OCI-LY1 (cell line): ENCODE measurements at regions not wholly inside any gene's neighbourhood (a gene's known extent, or its start where the extent isn't known, plus 50 kb on each side); places are given as distances from the start of the nearest gene placed in this dataset.
"Not testable (repeated sequence)": the region's sequence is repeated elsewhere in the genome, so short reads cannot be mapped to it uniquely, and the experiment has no call there.

Source experiments
- H2AFZ ChIP-seq: fragments of 200-600 bp; sonication (generic), shearing (Covaris generic); 2 replicates; pipeline ENCODE4 v1.6.0; 2014; ENCODE audit warnings: antibody characterized with exemption, mild to moderate bottlenecking, low read length
- H3F3A ChIP-seq: fragments of 200-600 bp; sonication (generic), shearing (Covaris generic); 2 replicates; pipeline ENCODE4 v1.6.0; 2014; ENCODE audit warnings: mild to moderate bottlenecking, antibody characterized with exemption, low read length, moderate library complexity; ENCODE audit not compliant: insufficient read depth
- H3K27ac ChIP-seq: fragments of 200-600 bp; sonication (generic); 2 replicates; pipeline ENCODE4 v1.5.1; 2014; ENCODE audit warnings: low read length, mixed run types, mild to moderate bottlenecking, low read depth; ENCODE audit not compliant: poor library complexity, severe bottlenecking
- H3K27me3 ChIP-seq: fragments of 200-600 bp; sonication (generic); 2 replicates; pipeline ENCODE4 v1.6.0; 2014; ENCODE audit warnings: antibody characterized with exemption, mild to moderate bottlenecking, low read length, moderate library complexity; ENCODE audit not compliant: insufficient read depth
- H3K36me3 ChIP-seq: fragments of 200-600 bp; sonication (generic); 2 replicates; pipeline ENCODE4 v1.6.1; 2014; ENCODE audit warnings: mild to moderate bottlenecking, antibody characterized with exemption, low read length, moderate library complexity, mixed read lengths; ENCODE audit not compliant: insufficient read depth
- H3K4me1 ChIP-seq: fragments of 200-600 bp; sonication (generic); 2 replicates; pipeline ENCODE4 v1.5.1; 2014; ENCODE audit warnings: mild to moderate bottlenecking, low read length, moderate library complexity; ENCODE audit not compliant: insufficient read depth, severe bottlenecking
- H3K4me2 ChIP-seq: fragments of 200-600 bp; sonication (generic), shearing (Covaris generic); 2 replicates; pipeline ENCODE4 v1.6.1; 2014; ENCODE audit warnings: low read length
- H3K4me3 ChIP-seq: fragments of 200-600 bp; sonication (generic); 2 replicates; pipeline ENCODE4 v1.5.1; 2014; ENCODE audit warnings: low read length, low read depth, mild to moderate bottlenecking, mixed read lengths; ENCODE audit not compliant: poor library complexity, severe bottlenecking
- H3K79me2 ChIP-seq: fragments of 200-600 bp; shearing (Covaris generic); 2 replicates; pipeline ENCODE4 v1.6.1; 2016; ENCODE audit warnings: mixed run types, low read length, mixed read lengths; ENCODE audit not compliant: insufficient read depth
- H3K9ac ChIP-seq: fragments of 200-600 bp; sonication (generic), shearing (Covaris generic); 2 replicates; pipeline ENCODE4 v1.6.1; 2014; ENCODE audit warnings: mild to moderate bottlenecking, low read length, mixed read lengths
- H3K9me2 ChIP-seq: fragments of 200-600 bp; sonication (generic), shearing (Covaris generic); 2 replicates; pipeline ENCODE4 v1.6.1; 2014; ENCODE audit warnings: low read depth, mild to moderate bottlenecking, low read length, mixed read lengths
- H3K9me3 ChIP-seq: fragments of 200-600 bp; shearing (Covaris generic); 2 replicates; pipeline ENCODE4 v1.6.1; 2014; ENCODE audit warnings: low read length, mixed read lengths
- H4K20me1 ChIP-seq: fragments of 200-600 bp; sonication (generic), shearing (Covaris generic); 2 replicates; pipeline ENCODE4 v1.6.0; 2016; ENCODE audit warnings: mild to moderate bottlenecking, low read length; ENCODE audit not compliant: insufficient read depth
- EZH2 ChIP-seq: fragments of 200-600 bp; sonication (generic), shearing (Covaris generic); IDR thresholded peaks from 2 replicates; pipeline ENCODE4 v1.8.0; 2017; ENCODE audit warnings: borderline replicate concordance, mixed run types, mild to moderate bottlenecking, antibody characterized with exemption, low read length, moderate library complexity, mixed read lengths
- TF ChIP-seq, protein P1 (sequence below): fragments of 200-600 bp; sonication (generic), shearing (Covaris generic); IDR thresholded peaks from 2 replicates; pipeline ENCODE4 v1.5.1; 2017; ENCODE audit warnings: mild to moderate bottlenecking, antibody characterized with exemption, low read length, moderate library complexity, mixed read lengths

DNA sequence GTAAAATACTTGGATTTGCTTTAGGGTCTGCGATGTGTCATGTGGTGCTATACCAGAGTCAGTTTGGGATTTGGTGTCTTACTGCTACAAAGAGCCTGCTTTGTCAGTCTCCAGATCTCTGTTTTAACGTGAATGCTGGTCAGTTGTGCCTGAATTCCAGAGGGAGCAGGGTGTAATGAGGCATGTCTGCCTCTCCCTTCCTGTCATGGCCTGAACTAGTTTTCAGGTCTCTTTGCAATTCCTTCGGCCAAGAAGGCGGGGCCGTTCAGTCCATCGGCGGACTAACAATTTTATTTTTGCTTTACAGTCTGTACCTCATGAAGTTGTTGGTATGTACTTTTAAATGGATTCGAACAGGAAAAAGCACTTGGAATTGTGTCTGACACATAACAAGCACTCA is 465.1 kb upstream of the ADARB2 start:
- no peaks in the 10 kb centered on the region for H3K79me2 ChIP-seq
- H3K4me2 ChIP-seq, result no peak overlapping the region
- H3K9ac ChIP-seq, result no peak overlapping the region
- H3K9me3 ChIP-seq, result no peaks in the 10 kb centered on the region
- no peaks in the 10 kb centered on the region for H3K4me1 ChIP-seq
- TF ChIP-seq, protein P1, sequence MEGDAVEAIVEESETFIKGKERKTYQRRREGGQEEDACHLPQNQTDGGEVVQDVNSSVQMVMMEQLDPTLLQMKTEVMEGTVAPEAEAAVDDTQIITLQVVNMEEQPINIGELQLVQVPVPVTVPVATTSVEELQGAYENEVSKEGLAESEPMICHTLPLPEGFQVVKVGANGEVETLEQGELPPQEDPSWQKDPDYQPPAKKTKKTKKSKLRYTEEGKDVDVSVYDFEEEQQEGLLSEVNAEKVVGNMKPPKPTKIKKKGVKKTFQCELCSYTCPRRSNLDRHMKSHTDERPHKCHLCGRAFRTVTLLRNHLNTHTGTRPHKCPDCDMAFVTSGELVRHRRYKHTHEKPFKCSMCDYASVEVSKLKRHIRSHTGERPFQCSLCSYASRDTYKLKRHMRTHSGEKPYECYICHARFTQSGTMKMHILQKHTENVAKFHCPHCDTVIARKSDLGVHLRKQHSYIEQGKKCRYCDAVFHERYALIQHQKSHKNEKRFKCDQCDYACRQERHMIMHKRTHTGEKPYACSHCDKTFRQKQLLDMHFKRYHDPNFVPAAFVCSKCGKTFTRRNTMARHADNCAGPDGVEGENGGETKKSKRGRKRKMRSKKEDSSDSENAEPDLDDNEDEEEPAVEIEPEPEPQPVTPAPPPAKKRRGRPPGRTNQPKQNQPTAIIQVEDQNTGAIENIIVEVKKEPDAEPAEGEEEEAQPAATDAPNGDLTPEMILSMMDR, result no peak
- TF ChIP-seq EZH2, result no peak
- H3K36me3 ChIP-seq, result no peaks in the 10 kb centered on the region
- no peak overlapping the region for H2AFZ ChIP-seq
- H3F3A ChIP-seq, result no peaks in the 10 kb centered on the region
- no peak overlapping the region for H3K27ac ChIP-seq
- no peaks in the 10 kb centered on the region for H3K9me2 ChIP-seq
- no peaks in the 10 kb centered on the region for H4K20me1 ChIP-seq
- H3K27me3 ChIP-seq, result no peaks in the 10 kb centered on the region
- H3K4me3 ChIP-seq, result no peak overlapping the region

DNA sequence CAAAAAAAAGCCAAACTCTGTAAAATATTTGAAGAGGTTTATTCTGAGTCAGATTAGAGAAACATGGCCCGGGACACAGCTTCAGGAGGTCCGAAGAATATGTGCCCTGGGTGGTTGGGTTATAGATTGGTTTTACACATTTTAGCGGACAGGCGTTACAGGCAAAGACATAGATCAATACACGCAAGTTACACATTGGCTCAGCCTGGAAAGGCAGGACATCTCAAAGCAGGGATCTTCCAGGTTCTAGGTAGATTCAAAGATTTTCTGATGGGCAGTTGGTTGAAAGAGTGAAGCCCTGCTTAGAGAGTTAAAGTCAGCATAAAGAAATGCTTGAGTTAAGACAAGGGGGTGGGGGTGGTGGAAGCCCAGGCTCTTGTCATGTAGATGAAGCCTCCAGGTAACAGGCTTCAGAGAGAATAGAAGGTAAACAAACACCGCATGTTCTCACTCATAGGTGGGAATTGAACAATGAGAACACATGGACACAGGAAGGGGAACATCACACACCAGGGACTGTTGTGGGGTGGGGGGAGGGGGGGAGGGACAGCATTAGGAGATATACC is 464.3 kb upstream of the ADARB2 start:
- no peaks in the 10 kb centered on the region for H3K9me2 ChIP-seq
- no peaks in the 10 kb centered on the region for H3F3A ChIP-seq
- no peak overlapping the region for H3K27ac ChIP-seq
- TF ChIP-seq EZH2, result no peak
- TF ChIP-seq, protein P1, result no peak
- no peak overlapping the region for H2AFZ ChIP-seq
- no peaks in the 10 kb centered on the region for H3K4me1 ChIP-seq
- H3K36me3 ChIP-seq, result no peaks in the 10 kb centered on the region
- no peak overlapping the region for H3K9ac ChIP-seq
- H3K79me2 ChIP-seq, result no peaks in the 10 kb centered on the region
- no peak overlapping the region for H3K4me3 ChIP-seq
- H4K20me1 ChIP-seq, result no peaks in the 10 kb centered on the region
- H3K27me3 ChIP-seq, result no peaks in the 10 kb centered on the region
- no peak overlapping the region for H3K4me2 ChIP-seq
- no peaks in the 10 kb centered on the region for H3K9me3 ChIP-seq

DNA sequence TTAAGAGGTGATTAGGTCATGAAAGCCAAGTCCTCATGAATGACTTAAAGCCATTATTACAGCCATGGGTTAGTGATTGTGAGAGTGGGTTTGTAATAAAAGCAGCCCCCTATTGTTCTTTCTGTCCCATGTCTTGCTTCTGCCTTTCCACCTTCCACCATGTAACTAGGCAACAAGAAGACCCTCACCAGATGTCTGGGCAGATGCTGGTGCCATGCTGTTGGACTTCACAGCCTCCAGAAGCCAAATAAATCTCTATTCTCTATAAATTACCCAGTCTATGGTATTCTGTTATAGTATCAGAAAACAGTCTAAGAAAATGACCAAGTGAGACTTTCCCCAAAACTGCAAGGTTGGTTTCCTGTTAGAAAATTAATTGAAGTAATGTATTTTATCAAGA is 460.3 kb upstream of the ADARB2 start:
- Histone ChIP-seq H3F3A (no peaks in the 10 kb centered on the region), H3K4me1 (no peaks in the 10 kb centered on the region), H3K27ac (no peak overlapping the region)

DNA sequence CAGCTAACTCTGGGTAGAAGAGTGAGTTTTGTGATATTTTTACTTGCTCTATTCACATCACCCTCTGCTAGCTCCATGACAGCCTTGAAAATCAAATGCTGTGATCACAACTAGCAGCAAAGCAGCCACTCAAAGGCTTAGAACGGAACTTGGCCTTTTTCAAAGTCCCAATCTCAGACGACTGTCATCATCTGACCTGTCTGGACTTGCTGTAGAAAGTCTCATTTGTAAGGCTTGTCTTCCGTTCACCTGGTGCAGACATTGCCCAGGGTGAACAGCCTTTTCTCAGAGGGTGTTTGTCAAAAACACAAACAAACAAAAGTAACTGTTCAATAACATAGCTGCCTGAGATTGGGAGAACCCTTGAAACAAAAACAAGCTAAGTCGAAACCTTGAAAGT is 458.9 kb upstream of the ADARB2 start:
- TF ChIP-seq, protein P1, result no peak
- TF ChIP-seq EZH2, result no peak
- no peaks in the 10 kb centered on the region for H3K9me2 ChIP-seq
- H3K9me3 ChIP-seq, result no peaks in the 10 kb centered on the region
- H3K4me2 ChIP-seq, result no peak overlapping the region
- no peaks in the 10 kb centered on the region for H3F3A ChIP-seq
- no peak overlapping the region for H3K4me3 ChIP-seq
- no peaks in the 10 kb centered on the region for H4K20me1 ChIP-seq
- no peaks in the 10 kb centered on the region for H3K79me2 ChIP-seq
- no peaks in the 10 kb centered on the region for H3K4me1 ChIP-seq
- no peak overlapping the region for H2AFZ ChIP-seq
- H3K9ac ChIP-seq, result no peak overlapping the region
- H3K27ac ChIP-seq, result no peak overlapping the region
- H3K27me3 ChIP-seq, result no peaks in the 10 kb centered on the region
- H3K36me3 ChIP-seq, result no peaks in the 10 kb centered on the region

More for the DNA sequence above, 460.3 kb upstream of the ADARB2 start:
- no peaks in the 10 kb centered on the region for H3K27me3 ChIP-seq
- no peaks in the 10 kb centered on the region for H3K9me3 ChIP-seq
- no peak overlapping the region for H2AFZ ChIP-seq
- no peak overlapping the region for H3K4me2 ChIP-seq
- H3K4me3 ChIP-seq, result no peak overlapping the region
- no peak overlapping the region for H3K9ac ChIP-seq
- no peaks in the 10 kb centered on the region for H3K9me2 ChIP-seq
- no peak for TF ChIP-seq EZH2
- no peaks in the 10 kb centered on the region for H3K36me3 ChIP-seq
- H3K79me2 ChIP-seq, result no peaks in the 10 kb centered on the region
- no peaks in the 10 kb centered on the region for H4K20me1 ChIP-seq

DNA sequence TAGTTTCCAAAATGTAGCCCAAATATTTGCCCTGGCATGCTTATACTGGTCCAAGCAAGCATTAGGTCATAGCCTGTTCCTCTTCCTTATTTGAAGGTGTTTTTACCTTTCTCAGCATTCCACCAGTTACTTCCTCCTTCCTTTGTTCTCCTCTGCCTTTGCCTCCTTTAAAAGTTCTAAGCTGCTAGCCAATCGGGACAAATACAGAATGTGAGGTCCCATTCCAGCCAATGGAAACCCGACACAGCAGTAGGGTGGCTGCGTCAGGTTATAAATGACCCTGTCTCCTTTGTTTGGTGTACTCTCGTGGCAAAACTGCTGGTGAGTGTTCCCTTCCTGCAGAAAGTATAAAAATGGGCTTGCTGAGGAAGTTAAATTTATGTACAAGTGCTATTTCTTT is 452.0 kb upstream of the ADARB2 start:
- H2AFZ ChIP-seq, H3K27me3 ChIP-seq, H3K36me3 ChIP-seq, H3K79me2 ChIP-seq, H3K4me3 ChIP-seq, H3K4me1 ChIP-seq, H3F3A ChIP-seq, H4K20me1 ChIP-seq, H3K9me2 ChIP-seq, H3K27ac ChIP-seq, H3K9ac ChIP-seq, H3K9me3 ChIP-seq, H3K4me2 ChIP-seq: not testable (repeated sequence)
